Calu3 (cell line): ENCODE measurements at regions not wholly inside any gene's neighbourhood (a gene's known extent, or its start where the extent isn't known, plus 50 kb on each side); places are given as distances from the start of the nearest gene placed in this dataset.

Experiments used
- BruUV-seq: library from RNA; stranded (reverse); fragments of 400-500 nt; replicated peaks from 2 replicates; lab custom pipeline; 2021; lab: Mats Ljungman, UMichigan
- CTCF ChIA-PET: fragments of 300-600 bp; sonication (Branson Sonifier 250); formaldehyde crosslinking; loops from one replicate; lab custom pipeline; 2022; ENCODE audit warnings: antibody characterized with exemption; lab: Charles Lee
- DNase-seq: peaks from one replicate; pipeline ENCODE4 v3.0.0; 2022
- H3K27ac Mint-ChIP-seq: one replicate; pipeline ENCODE4 v1.8.0; 2022; ENCODE audit warnings: mixed read lengths; ENCODE audit not compliant: unreplicated experiment
- H3K27me3 Mint-ChIP-seq: one replicate; pipeline ENCODE4 v1.8.0; 2022; ENCODE audit warnings: mixed read lengths; ENCODE audit not compliant: unreplicated experiment
- H3K36me3 Mint-ChIP-seq: one replicate; pipeline ENCODE4 v1.8.0; 2022; ENCODE audit warnings: mild to moderate bottlenecking, moderate library complexity, mixed read lengths; ENCODE audit not compliant: insufficient read depth, unreplicated experiment
- H3K4me1 Mint-ChIP-seq: one replicate; pipeline ENCODE4 v1.8.0; 2022; ENCODE audit warnings: mild to moderate bottlenecking, low read depth, mixed read lengths; ENCODE audit not compliant: unreplicated experiment
- H3K4me3 Mint-ChIP-seq: one replicate; pipeline ENCODE4 v1.8.0; 2022; ENCODE audit warnings: mild to moderate bottlenecking, low read depth, moderate library complexity, mixed read lengths; ENCODE audit not compliant: unreplicated experiment
- H3K9me3 Mint-ChIP-seq: one replicate; pipeline ENCODE4 v1.8.0; 2022; ENCODE audit warnings: low read depth, mixed read lengths; ENCODE audit not compliant: unreplicated experiment
- CTCF ChIP-seq: fragments of 200-600 bp; IDR thresholded peaks from one replicate; pipeline ENCODE4 v1.8.0; 2022; ENCODE audit warnings: antibody characterized with exemption; ENCODE audit not compliant: unreplicated experiment
- intact Hi-C: fragments of 100-400 bp; cut with micrococcal nuclease; formaldehyde crosslinking; loops from one replicate; pipeline ENCODE4 v1.10.0; 2022; ENCODE audit not compliant: unreplicated experiment

GRCh38 chr4:66266035-66266434 lies 595.7 kb upstream of the EPHA5 start:
- H3K27ac Mint-ChIP-seq: no peak overlapping the region
- CTCF ChIA-PET: no interaction called here
- intact Hi-C loops: no loop called here
- DNase-seq: no peak
- no TSS peak for BruUV-seq
- no peaks in the 10 kb centered on the region for H3K36me3 Mint-ChIP-seq
- peaks cover 10% of the 10 kb centered on the region for H3K9me3 Mint-ChIP-seq
- no peak overlapping the region for H3K4me3 Mint-ChIP-seq
- H3K27me3 Mint-ChIP-seq: no peaks in the 10 kb centered on the region
- no peaks in the 10 kb centered on the region for H3K4me1 Mint-ChIP-seq
- no peak for TF ChIP-seq CTCF

- BruUV-seq: no TSS peak
- Mint-ChIP-seq H3K4me3 (no peak overlapping the region), H3K27me3 (no peaks in the 10 kb centered on the region), H3K27ac (no peak overlapping the region), H3K36me3 (no peaks in the 10 kb centered on the region), H3K4me1 (no peaks in the 10 kb centered on the region), H3K9me3 (peaks cover 7% of the 10 kb centered on the region)
- intact Hi-C loops: no loop called here
- CTCF ChIA-PET: no interaction called here
- no peak for DNase-seq
- TF ChIP-seq CTCF: no peak
Measured at GRCh38 chr4:66252291-66252690, 582.0 kb upstream of the EPHA5 start.

- no peaks in the 10 kb centered on the region for H3K36me3 Mint-ChIP-seq
- intact Hi-C loops: no loop called here
- CTCF ChIA-PET: no interaction called here
Measured at GRCh38 chr4:66246643-66247042, 576.4 kb upstream of the EPHA5 start.

GRCh38 chr4:66235876-66236275 lies 565.6 kb upstream of the EPHA5 start:
- no peak for TF ChIP-seq CTCF
- CTCF ChIA-PET: no interaction called here

More at GRCh38 chr4:66246643-66247042, 576.4 kb upstream of the EPHA5 start:
- no peak for TF ChIP-seq CTCF
- no peak overlapping the region for H3K27ac Mint-ChIP-seq
- no peaks in the 10 kb centered on the region for H3K4me1 Mint-ChIP-seq
- DNase-seq: no peak
- no peak overlapping the region for H3K4me3 Mint-ChIP-seq
- no TSS peak for BruUV-seq
- H3K27me3 Mint-ChIP-seq: no peaks in the 10 kb centered on the region
- H3K9me3 Mint-ChIP-seq: peaks cover 8% of the 10 kb centered on the region

More at GRCh38 chr4:66235876-66236275, 565.6 kb upstream of the EPHA5 start:
- H3K9me3 Mint-ChIP-seq: peaks cover 2% of the 10 kb centered on the region
- no peaks in the 10 kb centered on the region for H3K27me3 Mint-ChIP-seq
- H3K36me3 Mint-ChIP-seq: no peaks in the 10 kb centered on the region
- no peak for DNase-seq
- BruUV-seq: no TSS peak
- H3K4me1 Mint-ChIP-seq: no peaks in the 10 kb centered on the region
- H3K4me3 Mint-ChIP-seq: no peak overlapping the region
- H3K27ac Mint-ChIP-seq: no peak overlapping the region
- intact Hi-C loops: no loop called here
